Adrenal gland (tissue), 9 donors: ENCODE measurements at regions not wholly inside any gene's neighbourhood (a gene's known extent, or its start where the extent isn't known, plus 50 kb on each side); places are given as distances from the start of the nearest gene placed in this dataset.

Experiments used
- DNase-seq, 7 donors: peaks; one replicate each; pipeline ENCODE4 v3.0.0-alpha.2; 2019 to 2020
- H3K27ac ChIP-seq, 5 donors: fragments of 200-600 bp; sonication (generic) in 4 of 5; 1 replicate in 3 of 5; 2 replicates in 2 of 5; pipeline versions ENCODE4 v1.5.1 to v1.8.0; 2016 to 2020; ENCODE audit warnings: mild to moderate bottlenecking in 1 of 5
- H3K27me3 ChIP-seq: fragments of 200-600 bp; 2 replicates; pipeline ENCODE4 v1.8.0; 2021
- H3K36me3 ChIP-seq, 2 donors: fragments of 200-600 bp; replicated peaks in 1 of 2; 1 replicate in 1 of 2; 2 replicates in 1 of 2; pipeline versions ENCODE4 v1.5.1 to v1.8.0; 2018 to 2022
- H3K4me1 ChIP-seq, 2 donors: fragments of 200-600 bp; replicated peaks in 1 of 2; 1 replicate in 1 of 2; 2 replicates in 1 of 2; pipeline versions ENCODE4 v1.5.1 to v1.8.0; 2018 to 2021
- H3K4me3 ChIP-seq, 4 donors: fragments of 200-600 bp; sonication (generic) in 3 of 4; one replicate each; pipeline ENCODE4 v1.5.1; 2016 to 2018
- H3K9me3 ChIP-seq, 3 donors: fragments of 200-600 bp; sonication (generic) in 1 of 3; replicated peaks in 1 of 3; 1 replicate in 2 of 3; 2 replicates in 1 of 3; pipeline versions ENCODE4 v1.5.1 to v1.8.0; 2016 to 2021
- CTCF ChIP-seq, 6 experiments: fragments of 450-650 bp in 4 of 6; fragments of 200-600 bp in 2 of 6; sonication (generic) in 1 of 6; IDR thresholded peaks; 1 replicate in 5 of 6; 2 replicates in 1 of 6; pipeline versions ENCODE4 v1.5.1 to v1.8.0; 2016 to 2021; ENCODE audit warnings: antibody characterized with exemption in 6 of 6, mild to moderate bottlenecking in 2 of 6, moderate library complexity in 1 of 6
- POLR2A ChIP-seq, 2 donors: fragments of 450-650 bp; IDR thresholded peaks; one replicate each; pipeline ENCODE4 v1.6.1; 2017; ENCODE audit warnings: antibody characterized with exemption in 2 of 2, mild to moderate bottlenecking in 2 of 2, moderate library complexity in 1 of 2
- whole genome bisulfite sequencing, 4 donors: extraction: QIAGEN DNeasy Blood & Tissue Kit in 2 of 4; methylation state at CpG; one replicate each; pipeline versions ENCODE4 v1.1.5 to v1.1.7; 2013 to 2017; 5-methylcytosine and 5-hydroxymethylcytosine counted together
- intact Hi-C, 2 donors: fragments of 100-400 bp; cut with DNase I; formaldehyde crosslinking; loops; one replicate each; pipeline versions ENCODE4 v1.14.1 to v1.15.0; 2022 to 2023
- donor health status: healthy with polysubstance abuse.
- donor health status: Bipolar disorder and iron deficiency.
- donor health status: DM: yes; HTN: yes; CAD: no.
- donor health status: DM: no; HTN: no; CAD: no.
- donor health status: DM: no; HTN: no; CAD: no.

GRCh38 chr9:100890321-100890720 is 138.2 kb upstream of the PLPPR1 start:
- Histone ChIP-seq H3K9me3 (no peaks in the 10 kb centered on the region), H3K4me1 (no peaks in the 10 kb centered on the region), H3K4me3 (no peak overlapping the region), H3K36me3 (no peaks in the 10 kb centered on the region), H3K27ac (no peak overlapping the region), H3K27me3 (no peaks in the 10 kb centered on the region)
- intact Hi-C loops = no loop called here
- 50 to 59% (median 55%) methylated on average over 3 of the region's 3 CpGs for WGBS, 4 donors
- TF ChIP-seq CTCF (IDR thresholded peaks at IDR 0.05) (no peak), POLR2A (IDR thresholded peaks at IDR 0.05) (no peak)
- no peak for DNase-seq

GRCh38 chr9:100911273-100911672 is 117.3 kb upstream of the PLPPR1 start:
- Histone ChIP-seq H3K9me3 (no peaks in the 10 kb centered on the region), H3K36me3 (no peaks in the 10 kb centered on the region), H3K4me1 (no peaks in the 10 kb centered on the region), H3K27me3 (no peaks in the 10 kb centered on the region), H3K4me3 (no peak overlapping the region), H3K27ac (no peak overlapping the region)
- TF ChIP-seq POLR2A (IDR thresholded peaks at IDR 0.05) = no peak
- TF ChIP-seq CTCF (IDR thresholded peaks at IDR 0.05) = no peak
- WGBS, 4 donors = 66 to 84% (median 70%) methylated on average over 5 of the region's 5 CpGs
- intact Hi-C loops = no loop called here
- no peak for DNase-seq

- no peak overlapping the region for H3K4me3 ChIP-seq
- WGBS, 4 donors = 0 to 60% (median 56%) methylated on average over 1 of the region's 1 CpG
- no peak for DNase-seq
- no peaks in the 10 kb centered on the region for H3K36me3 ChIP-seq
- intact Hi-C loops = no loop called here
- H3K27me3 ChIP-seq = no peaks in the 10 kb centered on the region
- TF ChIP-seq POLR2A (IDR thresholded peaks at IDR 0.05) (no peak), CTCF (IDR thresholded peaks at IDR 0.05) (no peak)
- no peaks in the 10 kb centered on the region for H3K4me1 ChIP-seq
- no peaks in the 10 kb centered on the region for H3K9me3 ChIP-seq
- no peak overlapping the region for H3K27ac ChIP-seq
Observed at GRCh38 chr9:100913257-100913656, 115.3 kb upstream of the PLPPR1 start.

GRCh38 chr9:100914266-100914665 is 114.3 kb upstream of the PLPPR1 start:
- intact Hi-C loops = no loop called here
- no peak for DNase-seq
- Histone ChIP-seq H3K4me3 (no peak overlapping the region), H3K9me3 (no peaks in the 10 kb centered on the region), H3K4me1 (no peaks in the 10 kb centered on the region), H3K27me3 (no peaks in the 10 kb centered on the region), H3K27ac (no peak overlapping the region), H3K36me3 (no peaks in the 10 kb centered on the region)
- no peak for TF ChIP-seq POLR2A (IDR thresholded peaks at IDR 0.05)
- TF ChIP-seq CTCF (IDR thresholded peaks at IDR 0.05) = no peak
- WGBS, 4 donors = 81 to 97% (median 91%) methylated on average over 3 of the region's 3 CpGs
